Neural cell (in vitro differentiated cells): ENCODE measurements at regions not wholly inside any gene's neighbourhood (a gene's known extent, or its start where the extent isn't known, plus 50 kb on each side); places are given as distances from the start of the nearest gene placed in this dataset.

Experiments
- EP300 ChIP-seq: fragments of 450-650 bp; conservative IDR thresholded peaks from 2 replicates; pipeline ENCODE4 v1.6.1; 2014; ENCODE audit warnings: antibody characterized with exemption, mild to moderate bottlenecking, moderate library complexity; ENCODE audit not compliant: poor library complexity, severe bottlenecking
- POLR2AphosphoS5 ChIP-seq: IDR thresholded peaks from 2 replicates; pipeline ENCODE4 v1.6.1; 2012
- SMC3 ChIP-seq: fragments of 450-650 bp; conservative IDR thresholded peaks from 2 replicates; pipeline ENCODE4 v1.6.1; 2014; ENCODE audit warnings: antibody characterized with exemption, mild to moderate bottlenecking, moderate library complexity; ENCODE audit not compliant: poor library complexity
- TAF1 ChIP-seq: IDR thresholded peaks from 2 replicates; pipeline ENCODE4 v1.6.1; 2012; ENCODE audit warnings: low read depth
- TF ChIP-seq, protein P1 (sequence below): fragments of 450-650 bp; IDR thresholded peaks from 2 replicates; pipeline ENCODE4 v1.5.1; 2014; ENCODE audit warnings: antibody characterized with exemption, mild to moderate bottlenecking, moderate library complexity; ENCODE audit not compliant: poor library complexity, severe bottlenecking

- TF ChIP-seq EP300 (no peak), SMC3 (no peak), TAF1 (no peak), POLR2AphosphoS5 (no peak)
- TF ChIP-seq, protein P1, sequence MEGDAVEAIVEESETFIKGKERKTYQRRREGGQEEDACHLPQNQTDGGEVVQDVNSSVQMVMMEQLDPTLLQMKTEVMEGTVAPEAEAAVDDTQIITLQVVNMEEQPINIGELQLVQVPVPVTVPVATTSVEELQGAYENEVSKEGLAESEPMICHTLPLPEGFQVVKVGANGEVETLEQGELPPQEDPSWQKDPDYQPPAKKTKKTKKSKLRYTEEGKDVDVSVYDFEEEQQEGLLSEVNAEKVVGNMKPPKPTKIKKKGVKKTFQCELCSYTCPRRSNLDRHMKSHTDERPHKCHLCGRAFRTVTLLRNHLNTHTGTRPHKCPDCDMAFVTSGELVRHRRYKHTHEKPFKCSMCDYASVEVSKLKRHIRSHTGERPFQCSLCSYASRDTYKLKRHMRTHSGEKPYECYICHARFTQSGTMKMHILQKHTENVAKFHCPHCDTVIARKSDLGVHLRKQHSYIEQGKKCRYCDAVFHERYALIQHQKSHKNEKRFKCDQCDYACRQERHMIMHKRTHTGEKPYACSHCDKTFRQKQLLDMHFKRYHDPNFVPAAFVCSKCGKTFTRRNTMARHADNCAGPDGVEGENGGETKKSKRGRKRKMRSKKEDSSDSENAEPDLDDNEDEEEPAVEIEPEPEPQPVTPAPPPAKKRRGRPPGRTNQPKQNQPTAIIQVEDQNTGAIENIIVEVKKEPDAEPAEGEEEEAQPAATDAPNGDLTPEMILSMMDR: no peak
Observed at GRCh38 chr2:23118894-23119293, 266.1 kb upstream of the KLHL29 start.
